GM12874 (cell line): ENCODE measurements at regions not wholly inside any gene's neighbourhood (a gene's known extent, or its start where the extent isn't known, plus 50 kb on each side); places are given as distances from the start of the nearest gene placed in this dataset.

Source experiments
- TF ChIP-seq, protein P1 (sequence below): IDR thresholded peaks from 2 replicates; pipeline ENCODE4 v1.5.1; 2011; ENCODE audit warnings: low read depth, mild to moderate bottlenecking, control low read depth, low read length, moderate library complexity; ENCODE audit not compliant: insufficient read depth

DNA sequence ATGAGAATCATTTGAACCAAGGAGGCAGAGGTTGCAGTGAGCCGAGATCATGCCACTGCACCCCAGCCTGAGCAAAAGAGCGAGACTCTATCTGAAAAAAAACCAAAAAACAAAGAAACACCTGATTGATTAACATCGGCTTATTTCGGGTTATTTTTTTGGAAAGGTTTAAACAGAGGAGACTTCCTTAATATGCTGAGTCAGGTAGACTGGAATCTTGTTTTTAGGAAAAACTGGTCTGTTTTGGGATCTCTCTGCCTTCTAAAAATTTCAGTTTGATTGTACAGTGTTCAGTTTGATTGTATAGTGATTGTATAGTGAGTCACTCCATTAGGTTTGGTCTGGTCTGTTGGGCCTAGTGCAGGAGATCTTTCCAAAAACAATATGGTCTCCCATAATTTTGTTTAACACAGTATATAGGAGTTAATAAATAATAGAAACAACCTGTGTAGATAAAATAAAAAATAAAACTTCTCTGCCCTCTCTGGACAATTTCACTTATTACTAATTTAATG, 196.3 kb upstream of the CHRM3 start:
- TF ChIP-seq, protein P1, sequence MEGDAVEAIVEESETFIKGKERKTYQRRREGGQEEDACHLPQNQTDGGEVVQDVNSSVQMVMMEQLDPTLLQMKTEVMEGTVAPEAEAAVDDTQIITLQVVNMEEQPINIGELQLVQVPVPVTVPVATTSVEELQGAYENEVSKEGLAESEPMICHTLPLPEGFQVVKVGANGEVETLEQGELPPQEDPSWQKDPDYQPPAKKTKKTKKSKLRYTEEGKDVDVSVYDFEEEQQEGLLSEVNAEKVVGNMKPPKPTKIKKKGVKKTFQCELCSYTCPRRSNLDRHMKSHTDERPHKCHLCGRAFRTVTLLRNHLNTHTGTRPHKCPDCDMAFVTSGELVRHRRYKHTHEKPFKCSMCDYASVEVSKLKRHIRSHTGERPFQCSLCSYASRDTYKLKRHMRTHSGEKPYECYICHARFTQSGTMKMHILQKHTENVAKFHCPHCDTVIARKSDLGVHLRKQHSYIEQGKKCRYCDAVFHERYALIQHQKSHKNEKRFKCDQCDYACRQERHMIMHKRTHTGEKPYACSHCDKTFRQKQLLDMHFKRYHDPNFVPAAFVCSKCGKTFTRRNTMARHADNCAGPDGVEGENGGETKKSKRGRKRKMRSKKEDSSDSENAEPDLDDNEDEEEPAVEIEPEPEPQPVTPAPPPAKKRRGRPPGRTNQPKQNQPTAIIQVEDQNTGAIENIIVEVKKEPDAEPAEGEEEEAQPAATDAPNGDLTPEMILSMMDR: no peak

- TF ChIP-seq, protein P1: no peak
Measured at GRCh38 chr1:239186487-239186886, 199.9 kb upstream of the CHRM3 start.

DNA sequence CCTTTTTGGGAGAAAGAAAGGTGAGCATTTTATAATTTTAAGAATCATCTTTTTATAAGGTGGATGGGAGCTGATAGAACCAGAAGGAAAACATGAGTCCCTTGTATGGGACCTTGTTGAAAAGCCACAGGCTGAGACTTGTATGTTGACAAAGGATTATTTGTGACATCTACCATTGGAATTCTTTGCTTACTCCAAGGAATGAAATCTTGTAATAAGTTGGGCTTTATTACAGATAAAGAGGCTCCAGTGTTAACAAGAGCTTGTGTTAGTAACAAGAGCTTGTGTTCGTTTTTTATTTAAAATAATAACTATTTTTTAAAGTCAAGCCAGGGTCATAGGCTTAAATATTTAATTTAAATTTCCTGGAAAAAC, 201.1 kb upstream of the CHRM3 start:
- TF ChIP-seq, protein P1: no peak

- TF ChIP-seq, protein P1: no peak
Measured at GRCh38 chr1:239184561-239185244, 201.7 kb upstream of the CHRM3 start.

DNA sequence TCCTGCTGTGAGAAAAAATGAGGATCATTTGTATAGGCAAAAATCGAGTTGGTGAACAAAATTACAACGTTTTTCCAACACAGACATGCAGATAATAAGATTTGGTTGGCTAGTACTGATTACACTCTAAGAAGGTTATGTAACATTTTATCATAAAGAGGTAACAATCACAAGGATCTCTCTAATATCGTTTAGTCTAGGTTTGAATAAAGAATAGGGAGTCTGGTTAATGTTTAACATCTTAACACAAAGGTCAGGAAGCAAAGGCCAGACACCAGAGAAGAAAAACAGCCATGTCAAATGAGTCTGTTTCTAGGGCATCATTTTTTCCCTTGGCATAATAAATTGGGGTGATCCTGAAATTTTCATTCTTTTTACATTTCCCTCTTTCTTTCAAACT, 207.4 kb upstream of the CHRM3 start:
- TF ChIP-seq, protein P1: no peak

- TF ChIP-seq, protein P1: no peak
Measured at GRCh38 chr1:239174880-239175279, 211.5 kb upstream of the CHRM3 start.

DNA sequence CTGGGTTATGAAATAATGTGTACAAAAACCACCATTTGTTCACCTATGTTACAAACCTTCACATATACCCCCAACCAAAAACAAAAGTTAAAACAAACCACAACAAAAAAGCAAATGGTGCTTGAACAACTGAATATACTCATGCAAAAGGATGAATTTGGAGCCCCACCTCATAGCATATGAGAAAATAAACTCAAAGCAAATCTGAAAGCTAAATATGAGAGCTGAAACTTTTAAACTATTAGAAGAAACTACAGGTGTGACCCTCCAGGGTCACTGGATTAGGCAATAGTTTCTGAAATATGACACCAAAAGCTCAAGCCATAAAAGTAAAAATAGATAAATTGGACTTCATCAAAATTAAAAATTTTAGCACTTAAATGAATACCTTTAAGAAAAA, 215.5 kb upstream of the CHRM3 start:
- TF ChIP-seq, protein P1: no peak
